Ovary (tissue), 3 donors: ENCODE measurements at regions not wholly inside any gene's neighbourhood (a gene's known extent, or its start where the extent isn't known, plus 50 kb on each side); places are given as distances from the start of the nearest gene placed in this dataset.

Experiments
- POLR2A ChIP-seq: fragments of 450-650 bp; IDR thresholded peaks from one replicate; pipeline ENCODE4 v1.6.1; 2017; ENCODE audit warnings: antibody characterized with exemption, mild to moderate bottlenecking, moderate library complexity
- TF ChIP-seq, protein P1 (sequence below), 3 donors: fragments of 450-650 bp in 2 of 3; fragments of 200-600 bp in 1 of 3; IDR thresholded peaks; one replicate each; pipeline versions ENCODE4 v1.5.1 to v1.8.0; 2016 to 2022; ENCODE audit warnings: antibody characterized with exemption in 3 of 3, mild to moderate bottlenecking in 1 of 3
- donor health status: DM: no; HTN: no; CAD: no.

DNA sequence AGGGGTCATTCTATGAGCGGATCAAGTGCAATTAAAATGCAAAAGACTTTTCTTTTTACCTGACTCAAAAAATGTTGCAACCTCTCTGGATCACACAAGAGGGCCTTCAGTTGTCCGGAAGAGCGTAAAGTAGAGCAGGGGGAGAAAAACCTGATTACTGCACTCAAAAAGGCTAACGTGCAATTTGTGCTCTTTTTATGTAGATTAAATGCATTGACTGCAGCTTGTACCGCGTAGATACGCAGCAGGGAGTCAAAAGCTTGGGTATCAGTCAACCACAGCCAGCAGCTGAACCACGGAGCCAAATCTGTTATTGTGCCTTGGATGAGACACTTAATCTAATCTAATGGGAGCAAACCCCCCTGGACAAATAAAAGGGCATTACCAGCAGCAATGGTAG is 107.3 kb upstream of the RAI2 start:
- TF ChIP-seq, protein P1, sequence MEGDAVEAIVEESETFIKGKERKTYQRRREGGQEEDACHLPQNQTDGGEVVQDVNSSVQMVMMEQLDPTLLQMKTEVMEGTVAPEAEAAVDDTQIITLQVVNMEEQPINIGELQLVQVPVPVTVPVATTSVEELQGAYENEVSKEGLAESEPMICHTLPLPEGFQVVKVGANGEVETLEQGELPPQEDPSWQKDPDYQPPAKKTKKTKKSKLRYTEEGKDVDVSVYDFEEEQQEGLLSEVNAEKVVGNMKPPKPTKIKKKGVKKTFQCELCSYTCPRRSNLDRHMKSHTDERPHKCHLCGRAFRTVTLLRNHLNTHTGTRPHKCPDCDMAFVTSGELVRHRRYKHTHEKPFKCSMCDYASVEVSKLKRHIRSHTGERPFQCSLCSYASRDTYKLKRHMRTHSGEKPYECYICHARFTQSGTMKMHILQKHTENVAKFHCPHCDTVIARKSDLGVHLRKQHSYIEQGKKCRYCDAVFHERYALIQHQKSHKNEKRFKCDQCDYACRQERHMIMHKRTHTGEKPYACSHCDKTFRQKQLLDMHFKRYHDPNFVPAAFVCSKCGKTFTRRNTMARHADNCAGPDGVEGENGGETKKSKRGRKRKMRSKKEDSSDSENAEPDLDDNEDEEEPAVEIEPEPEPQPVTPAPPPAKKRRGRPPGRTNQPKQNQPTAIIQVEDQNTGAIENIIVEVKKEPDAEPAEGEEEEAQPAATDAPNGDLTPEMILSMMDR (IDR thresholded peaks at IDR 0.05): no peak
- TF ChIP-seq POLR2A: no peak
